ENCODE measurements at regions not wholly inside any gene's neighbourhood (a gene's known extent, or its start where the extent isn't known, plus 50 kb on each side); places are given as distances from the start of the nearest gene placed in this dataset.

DNA sequence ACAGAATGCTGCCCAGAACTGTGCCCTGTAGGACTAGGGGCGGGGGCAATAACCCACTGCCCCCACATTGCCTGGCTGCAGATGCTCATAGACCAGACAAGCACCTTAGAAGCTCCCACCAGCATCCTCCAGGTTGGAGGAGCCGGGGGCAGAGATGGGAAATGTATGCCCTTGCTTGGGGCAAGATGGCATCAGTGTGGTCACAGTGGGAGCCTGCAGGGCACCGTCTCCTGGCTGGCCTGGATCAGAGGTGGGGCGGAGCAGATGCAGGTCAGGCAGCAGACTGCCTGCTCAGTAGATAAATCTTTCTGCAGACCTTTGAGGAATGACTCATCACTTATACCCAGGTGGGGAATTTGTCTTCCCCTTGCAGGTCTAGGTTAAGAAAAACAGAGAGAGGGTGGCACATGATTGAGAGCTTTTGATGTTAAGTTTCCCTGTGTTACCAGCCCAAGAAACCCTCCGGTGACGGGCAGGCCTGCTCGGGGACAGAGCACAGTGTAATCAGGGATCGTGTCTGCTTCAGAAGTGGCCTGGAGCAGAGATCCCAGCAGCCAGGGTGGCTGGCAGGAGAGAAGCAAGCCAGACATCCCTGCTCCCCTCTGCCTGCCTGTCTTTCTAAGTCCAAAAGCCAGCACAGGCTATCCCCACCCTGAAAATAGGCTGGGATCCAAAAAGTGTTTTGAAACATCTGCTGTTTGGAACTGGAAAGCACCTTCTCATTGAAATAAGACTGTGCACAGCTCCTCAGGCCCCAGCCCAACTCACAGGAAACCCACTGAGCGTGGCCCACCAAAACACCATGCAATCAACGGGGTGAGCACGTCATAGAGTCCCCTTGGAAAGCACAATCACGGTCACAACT is 50.7 kb upstream of the RPL38 start:
- no peak for DNase-seq

- no peak for DNase-seq
These were observed 50.0 kb upstream of the RPL38 start for GRCh38 chr17:74153456-74153810.
